ENCODE measurements at regions not wholly inside any gene's neighbourhood (a gene's known extent, or its start where the extent isn't known, plus 50 kb on each side); places are given as distances from the start of the nearest gene placed in this dataset.
A peak's percentile ranks its signal among the peaks of the same experiment; 100 is the strongest.

- no peak for DNase-seq
Measured at GRCh38 chr11:15861256-15861655, 495.1 kb downstream of the SOX6 start.

DNA sequence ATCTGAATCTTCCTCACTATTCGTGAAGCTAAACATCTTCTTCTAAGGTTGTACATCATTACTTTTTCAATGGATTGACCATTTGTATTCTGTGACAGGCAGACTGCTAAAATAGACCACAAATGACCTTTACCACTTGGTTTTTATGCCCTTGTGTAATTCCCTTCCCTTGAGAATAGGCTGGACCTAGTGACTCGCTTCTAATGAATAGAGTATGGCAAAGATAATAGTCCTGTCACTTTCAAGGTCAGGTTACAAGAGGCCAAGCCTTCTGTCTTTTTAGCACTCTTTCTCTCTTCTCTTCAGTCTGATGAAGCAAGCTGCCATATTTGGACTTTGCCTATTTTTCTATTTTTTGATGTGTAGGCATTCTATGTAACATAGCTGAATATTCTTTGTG lies 492.9 kb downstream of the SOX6 start:
- no peak for DNase-seq

- no peak for DNase-seq
Measured at GRCh38 chr11:15864026-15864805, 492.1 kb downstream of the SOX6 start.

DNA sequence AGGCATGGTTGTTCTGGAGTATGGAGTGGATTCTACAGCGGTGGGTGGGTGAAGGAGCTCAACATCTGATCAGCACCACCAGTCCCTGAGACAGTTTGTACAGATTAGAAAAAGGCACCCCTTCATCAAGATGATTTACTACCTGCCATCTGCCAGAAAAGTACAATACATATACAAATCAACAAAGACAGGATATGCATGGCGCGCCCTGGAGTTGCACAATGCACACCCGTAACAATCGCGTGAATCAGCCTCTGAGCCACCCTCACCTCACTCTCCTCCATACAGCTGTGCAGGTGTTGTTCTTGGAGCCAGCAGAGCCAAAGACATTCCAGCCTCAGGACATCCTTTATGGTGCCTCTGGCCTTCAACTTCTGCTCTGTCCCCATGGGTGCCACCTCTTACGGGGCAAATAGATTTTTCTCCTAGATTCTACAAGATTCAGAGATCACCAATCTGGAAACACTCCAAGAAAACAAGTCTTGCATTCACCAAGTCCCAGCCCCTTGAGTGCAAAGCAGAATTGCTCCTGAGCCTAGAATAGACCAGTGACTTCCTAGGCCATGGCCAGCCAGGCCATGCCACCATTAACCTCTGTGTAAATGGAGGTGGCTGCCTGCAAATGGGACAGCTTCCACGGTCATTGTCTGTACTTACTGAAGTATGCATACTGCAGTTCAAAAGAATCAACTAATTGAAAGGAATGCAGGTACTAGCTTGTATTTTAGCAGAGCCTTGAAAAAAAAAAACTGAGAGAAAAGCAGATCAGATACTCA lies 490.9 kb downstream of the SOX6 start:
- no peak for DNase-seq

GRCh38 chr11:15867871-15868270 lies 488.5 kb downstream of the SOX6 start:
- no peak for DNase-seq

DNA sequence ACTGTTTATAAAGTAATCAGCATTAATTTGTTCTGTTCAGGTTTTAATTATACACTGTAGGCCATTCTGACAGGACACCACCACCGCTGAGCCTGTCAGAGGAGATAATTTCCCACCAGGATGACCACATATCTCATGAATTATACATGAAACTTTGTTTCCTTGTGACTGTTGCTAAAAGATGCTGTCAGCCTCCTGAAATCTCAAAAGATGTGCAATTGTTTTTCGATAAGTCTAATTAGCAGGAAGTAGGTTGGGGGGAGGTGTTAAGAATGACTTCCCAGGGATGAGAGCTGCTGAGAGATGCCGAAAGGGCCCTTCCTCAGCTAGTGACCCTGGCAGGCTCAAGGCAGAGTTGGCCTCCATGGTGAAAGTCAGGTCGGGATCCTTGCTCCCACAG lies 485.4 kb downstream of the SOX6 start:
- no peak for DNase-seq

GRCh38 chr11:15871904-15872626 lies 484.3 kb downstream of the SOX6 start:
- no peak for DNase-seq

GRCh38 chr11:15873501-15873900 lies 482.8 kb downstream of the SOX6 start:
- DNase-seq, result no peak

GRCh38 chr11:15874704-15875103 lies 481.6 kb downstream of the SOX6 start:
- DNase-seq, result no peak

GRCh38 chr11:15875393-15875792 lies 481.0 kb downstream of the SOX6 start:
- no peak for DNase-seq

DNA sequence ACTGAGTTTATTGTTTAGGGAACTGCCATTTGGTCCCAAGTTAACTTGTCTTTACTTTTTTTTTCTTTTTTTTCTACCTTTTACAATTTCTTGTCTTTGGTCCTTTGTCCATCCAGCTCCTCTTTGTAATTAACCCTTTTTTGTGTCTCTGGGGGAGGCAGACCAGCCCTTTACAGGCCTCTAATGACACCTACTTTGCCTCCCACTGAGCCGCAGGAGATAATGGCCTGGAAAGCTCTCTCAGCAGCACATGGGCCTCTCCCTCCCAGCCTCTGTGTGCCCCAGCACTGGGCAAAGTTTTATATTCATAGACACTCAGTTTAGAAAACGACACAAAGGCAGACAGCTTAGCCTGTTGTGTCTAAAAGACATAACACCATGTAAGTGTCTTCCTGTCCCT lies 480.4 kb downstream of the SOX6 start:
- no peak for DNase-seq

DNA sequence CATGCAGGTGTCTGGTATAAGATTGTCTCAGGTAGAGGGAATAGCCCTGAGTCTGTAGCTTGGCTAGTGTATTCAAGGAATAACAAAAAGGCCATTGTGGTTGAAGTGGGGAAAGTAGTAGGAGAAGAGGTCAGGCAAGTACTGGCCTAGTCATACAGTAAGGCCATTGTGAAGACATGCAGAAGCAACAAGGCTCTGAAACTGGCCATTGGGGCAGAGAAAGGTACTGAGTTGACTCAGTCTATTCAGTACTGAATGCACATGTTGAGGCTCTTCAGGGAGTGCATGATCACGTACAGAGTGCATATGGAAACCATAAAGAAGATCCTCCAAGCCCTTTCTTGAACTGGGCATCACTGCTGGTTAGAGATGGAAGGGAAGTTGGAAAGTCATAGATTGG lies 477.6 kb downstream of the SOX6 start:
- no peak for DNase-seq

- no peak for DNase-seq
Measured at GRCh38 chr11:15880291-15880690, 476.1 kb downstream of the SOX6 start.

DNA sequence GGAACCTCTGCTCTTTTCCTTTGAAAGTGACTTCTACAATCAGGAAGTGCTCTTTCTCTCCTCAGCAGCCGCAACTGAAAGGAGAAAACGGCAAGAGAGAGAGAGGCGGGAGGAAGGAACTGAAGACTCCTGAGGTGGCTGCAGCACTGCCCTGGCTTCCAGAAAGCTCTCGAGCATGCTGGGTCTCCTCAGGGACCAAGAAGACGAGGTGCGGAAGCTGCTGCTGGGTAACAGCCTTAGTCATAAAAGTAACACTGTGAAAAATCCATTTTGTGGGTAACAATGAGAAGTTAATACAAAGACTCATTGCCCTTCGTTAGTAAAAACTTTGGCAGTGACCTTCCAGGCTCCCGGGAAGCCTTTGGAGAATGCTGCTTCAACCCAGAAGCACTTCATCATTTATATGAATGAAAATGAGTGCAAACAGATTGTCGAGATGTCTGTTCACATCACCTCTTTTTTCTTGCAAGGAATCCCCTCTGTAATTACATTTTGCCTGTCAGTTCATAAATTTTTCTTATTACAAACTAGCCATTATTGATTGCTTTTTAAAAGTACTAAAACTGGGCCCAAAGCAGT lies 473.4 kb downstream of the SOX6 start:
- DNase-seq, result no peak

DNA sequence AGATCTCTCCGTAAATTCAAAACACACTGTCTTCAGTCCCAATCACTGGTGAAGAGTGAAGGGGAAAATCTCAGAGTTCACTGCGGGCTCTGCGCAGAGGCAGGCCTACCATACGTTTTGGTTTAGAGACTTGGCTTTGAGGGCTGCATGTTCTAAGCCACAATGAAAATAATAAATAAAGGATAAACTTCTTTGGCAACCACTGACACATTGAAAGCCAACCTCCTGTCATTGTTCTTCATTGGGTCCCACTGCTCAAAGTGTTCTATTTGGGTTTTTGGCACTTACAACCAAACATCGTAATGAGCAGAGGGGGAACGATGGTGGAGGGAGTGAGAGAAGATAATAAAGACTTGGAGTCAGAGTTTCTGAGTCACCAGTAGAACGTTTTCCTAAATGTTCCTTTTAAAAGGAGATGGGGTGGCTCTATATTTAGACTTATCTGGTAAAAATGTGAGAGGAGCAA lies 472.9 kb downstream of the SOX6 start:
- DNase-seq, result peak; percentile 30

DNA sequence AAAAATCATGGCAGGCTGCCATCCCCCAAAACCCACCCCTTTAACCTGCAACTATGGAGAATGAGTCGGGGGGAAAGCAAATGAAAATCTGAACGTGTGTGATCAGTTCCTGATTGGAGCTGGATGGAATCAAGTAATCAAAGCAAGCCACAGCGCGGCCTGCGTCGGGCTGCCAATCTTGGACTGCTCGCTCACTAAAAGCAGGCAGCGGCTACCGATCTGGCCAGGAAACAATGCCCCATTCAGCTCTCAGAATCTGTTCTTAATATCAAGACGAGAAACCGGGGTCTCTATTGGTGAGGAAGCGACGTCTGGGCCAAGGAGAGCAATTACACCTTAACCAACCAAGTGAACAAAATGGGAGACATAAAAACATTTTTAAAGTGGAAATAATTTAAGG lies 472.2 kb downstream of the SOX6 start:
- DNase-seq, result no peak

- DNase-seq, result no peak
Measured at GRCh38 chr11:15884777-15885540, 471.4 kb downstream of the SOX6 start.

DNA sequence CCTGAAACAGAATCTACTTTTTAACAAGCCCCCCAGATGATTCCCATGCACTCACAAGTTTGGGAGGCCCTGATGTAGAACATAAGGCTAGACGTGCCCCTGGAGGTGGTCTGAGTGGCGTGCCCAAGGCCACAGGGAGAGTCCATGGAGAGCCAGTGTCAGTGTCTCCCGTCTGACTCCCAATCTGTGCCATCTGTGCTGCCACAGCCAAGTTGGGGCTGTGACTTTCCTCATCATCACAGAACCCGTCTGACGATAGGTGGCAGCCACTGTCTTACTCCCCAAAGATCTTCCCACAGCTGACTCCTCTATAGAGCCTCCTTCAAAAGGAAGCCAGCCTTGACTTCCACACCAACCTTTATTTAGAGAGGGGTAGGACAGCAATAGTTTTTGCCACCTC lies 470.5 kb downstream of the SOX6 start:
- no peak for DNase-seq

DNA sequence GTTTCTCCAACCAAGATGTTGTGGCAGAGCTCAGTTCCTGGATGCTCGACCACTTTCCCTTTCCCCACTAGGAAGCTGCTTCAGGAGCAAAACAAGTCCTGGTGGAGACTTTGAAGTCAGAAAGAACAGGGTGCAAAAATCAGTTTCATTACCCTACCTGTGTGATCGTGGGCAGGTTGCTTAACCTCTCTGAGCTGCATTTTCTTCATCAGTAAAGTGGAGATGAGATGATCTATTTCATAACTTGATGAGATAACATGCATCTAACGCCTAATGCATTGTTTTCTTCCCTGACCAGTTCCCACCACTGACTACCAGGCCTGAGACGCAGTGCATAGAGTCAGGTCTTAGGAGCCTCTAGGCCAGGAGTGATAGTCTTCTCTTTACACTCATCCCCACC lies 470.0 kb downstream of the SOX6 start:
- no peak for DNase-seq

DNA sequence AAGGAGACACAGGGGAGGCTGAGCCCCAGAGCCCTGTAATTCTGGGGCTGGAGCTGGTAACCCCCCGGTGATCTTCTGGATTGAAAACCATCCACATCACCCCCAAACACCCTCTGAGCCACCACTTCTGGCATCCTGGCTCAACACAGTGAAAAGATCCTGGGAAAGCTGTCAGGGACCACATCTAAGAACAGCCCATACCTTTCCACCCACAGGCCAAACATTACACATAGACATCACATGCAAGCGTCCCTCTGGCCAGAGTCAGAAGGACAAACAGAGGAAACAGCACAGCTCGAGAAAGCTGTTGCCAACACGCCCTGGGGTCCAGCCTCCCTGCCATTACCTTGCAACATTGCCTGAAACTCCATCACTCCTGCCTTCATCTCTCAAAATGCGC lies 469.5 kb downstream of the SOX6 start:
- no peak for DNase-seq

- DNase-seq, result no peak
Measured at GRCh38 chr11:15888556-15889345, 467.6 kb downstream of the SOX6 start.

Measured in NCI-H446 treated with DMSO at 0.1 percent for 48 hours (cell line).